Frontal cortex (tissue), 3 donors: ENCODE measurements at regions not wholly inside any gene's neighbourhood (a gene's known extent, or its start where the extent isn't known, plus 50 kb on each side); places are given as distances from the start of the nearest gene placed in this dataset.

ENCODE experiments used
- DNase-seq, 2 donors: peaks; one replicate each; pipeline ENCODE4 v3.0.0; 2012; ENCODE audit warnings: low spot score in 2 of 2
- FAIRE-seq: peaks from 2 replicates; lab custom pipeline; 2012; peaks lifted over from hg19 to GRCh38; lab: Jason Lieb, UNC
- donor health status: control.
- donor health status: control.
- donor health status: control.

- FAIRE-seq = no peak
These were observed 66.6 kb upstream of the MGMT start for GRCh38 chr10:129400426-129400825.

GRCh38 chr10:129402459-129402858 lies 64.6 kb upstream of the MGMT start:
- FAIRE-seq (no peak), DNase-seq (no peak)

More at GRCh38 chr10:129400426-129400825, 66.6 kb upstream of the MGMT start:
- DNase-seq = no peak

GRCh38 chr10:129404091-129404490 lies 63.0 kb upstream of the MGMT start:
- FAIRE-seq (no peak), DNase-seq (no peak)

- no peak for FAIRE-seq
- no peak for DNase-seq
These were observed 61.7 kb upstream of the MGMT start for GRCh38 chr10:129405389-129405788.

- DNase-seq = no peak
- no peak for FAIRE-seq
These were observed 56.2 kb upstream of the MGMT start for GRCh38 chr10:129410688-129411392.

GRCh38 chr10:129411393-129411705 lies 55.7 kb upstream of the MGMT start:
- DNase-seq (no peak), FAIRE-seq (no peak)

GRCh38 chr10:129411772-129412171 lies 55.3 kb upstream of the MGMT start:
- FAIRE-seq = no peak

GRCh38 chr10:129413024-129413423 lies 54.0 kb upstream of the MGMT start:
- no peak for DNase-seq
- no peak for FAIRE-seq

More at GRCh38 chr10:129411772-129412171, 55.3 kb upstream of the MGMT start:
- DNase-seq = no peak

- no peak for DNase-seq
- no peak for FAIRE-seq
These were observed 51.6 kb upstream of the MGMT start for GRCh38 chr10:129415215-129416140.

- DNase-seq (no peak), FAIRE-seq (no peak)
These were observed 50.9 kb upstream of the MGMT start for GRCh38 chr10:129416155-129416554.

- DNase-seq (peak in 1 of 2 donors; percentile 24), FAIRE-seq (no peak)
These were observed 49.9 kb upstream of the MGMT start for GRCh38 chr10:129416956-129417765.
